Limb (tissue), 2 donors: ENCODE measurements at regions not wholly inside any gene's neighbourhood (a gene's known extent, or its start where the extent isn't known, plus 50 kb on each side); places are given as distances from the start of the nearest gene placed in this dataset.

Source experiments
- DNase-seq, 2 donors: peaks; one replicate each; pipeline ENCODE4 v3.0.0-alpha.2; 2016; ENCODE audit errors: extremely low spot score in 2 of 2

DNA sequence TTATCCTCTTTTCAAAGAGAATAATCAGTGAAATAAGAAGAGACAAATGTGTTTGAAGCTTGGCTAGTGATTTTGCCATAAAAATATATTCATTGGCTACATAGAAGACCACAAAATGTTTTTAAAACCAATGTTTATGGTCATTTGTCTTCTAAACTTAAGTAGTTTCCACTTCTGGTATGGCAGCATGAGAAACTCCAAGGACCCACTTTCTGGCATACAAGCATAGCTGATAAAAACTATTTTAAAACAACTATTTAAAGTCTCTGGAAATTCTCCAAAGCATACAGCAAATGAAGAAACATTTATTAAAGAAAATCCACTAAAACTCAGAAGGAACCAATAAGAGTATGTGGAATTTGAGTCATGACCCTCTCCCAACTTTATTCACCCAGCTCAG, 89.2 kb upstream of the TOMM7 start:
- no peak for DNase-seq

DNA sequence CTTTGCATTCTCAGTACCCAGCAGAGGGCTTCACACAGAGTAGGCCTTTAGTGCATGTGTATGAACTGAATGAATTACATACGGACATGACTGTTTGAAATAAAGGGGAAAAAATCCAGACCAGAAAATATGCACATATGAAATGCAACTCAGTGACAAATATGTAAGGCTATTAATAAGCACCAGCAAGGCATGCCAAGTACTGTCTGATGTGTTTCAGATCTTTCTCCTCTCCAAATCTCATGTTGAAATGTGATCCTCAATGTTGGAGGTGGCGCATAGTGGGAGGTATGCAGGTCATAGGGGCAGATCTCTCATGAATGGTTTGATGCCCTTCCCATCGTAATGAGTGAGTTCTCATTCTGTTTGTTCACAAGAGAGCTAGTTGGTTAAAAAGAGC, 87.3 kb upstream of the TOMM7 start:
- DNase-seq = no peak

DNA sequence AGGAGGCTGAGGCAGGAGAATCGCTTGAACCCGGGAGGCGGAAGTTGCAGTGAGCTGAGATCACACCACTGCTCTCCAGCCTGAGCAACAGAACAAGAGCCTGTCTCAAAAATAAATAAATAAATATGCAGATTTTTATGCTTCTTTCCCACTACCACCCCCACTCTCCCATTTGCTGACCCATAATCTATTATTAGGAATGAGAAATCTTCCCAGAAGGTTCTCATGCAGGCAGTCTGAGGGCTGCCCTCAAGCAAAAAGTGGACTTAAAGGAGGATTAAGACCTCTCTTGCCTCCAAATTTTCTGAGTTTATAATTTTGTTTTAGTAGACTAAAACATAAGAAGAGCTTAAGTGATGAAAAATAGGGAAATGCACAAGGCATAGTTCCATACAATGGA, 85.2 kb upstream of the TOMM7 start:
- DNase-seq = no peak

DNA sequence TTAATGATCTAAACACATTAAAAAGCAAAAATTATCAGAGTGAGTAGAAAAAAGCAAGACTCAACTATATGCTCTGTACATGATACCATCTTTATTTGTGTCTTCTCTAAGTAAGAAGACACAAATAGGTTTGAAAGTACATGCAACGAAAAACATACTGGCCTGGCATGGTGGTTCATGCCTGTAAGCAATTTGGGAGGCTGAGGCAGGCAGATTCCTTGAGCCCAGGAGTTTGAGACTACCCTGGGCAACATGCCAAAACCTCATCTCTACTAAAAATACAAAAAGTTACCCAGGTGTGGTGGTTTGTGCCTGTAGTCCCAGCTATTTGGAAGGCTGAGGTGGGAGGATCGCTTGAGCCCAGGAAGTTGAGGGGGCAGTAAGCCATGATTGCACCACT, 78.1 kb upstream of the TOMM7 start:
- no peak for DNase-seq

DNA sequence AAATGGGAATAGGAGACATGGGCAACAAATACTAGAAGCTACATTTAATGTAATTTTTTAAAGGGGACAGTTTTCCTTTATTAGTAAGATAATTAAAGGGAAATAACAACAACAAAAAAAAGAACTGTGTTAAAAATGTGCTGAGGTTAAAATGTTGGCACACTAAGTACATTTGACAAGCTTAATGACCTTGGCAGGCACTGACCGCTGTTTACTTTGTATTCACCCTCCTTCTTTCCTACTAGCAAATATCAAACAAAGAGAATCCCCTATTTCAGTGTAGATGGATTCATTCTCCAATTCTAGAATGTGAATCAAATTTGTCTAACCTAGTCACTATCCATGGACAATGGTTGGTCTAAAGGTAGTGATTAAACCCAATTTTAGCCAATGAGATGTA, 77.5 kb upstream of the TOMM7 start:
- DNase-seq = no peak

DNA sequence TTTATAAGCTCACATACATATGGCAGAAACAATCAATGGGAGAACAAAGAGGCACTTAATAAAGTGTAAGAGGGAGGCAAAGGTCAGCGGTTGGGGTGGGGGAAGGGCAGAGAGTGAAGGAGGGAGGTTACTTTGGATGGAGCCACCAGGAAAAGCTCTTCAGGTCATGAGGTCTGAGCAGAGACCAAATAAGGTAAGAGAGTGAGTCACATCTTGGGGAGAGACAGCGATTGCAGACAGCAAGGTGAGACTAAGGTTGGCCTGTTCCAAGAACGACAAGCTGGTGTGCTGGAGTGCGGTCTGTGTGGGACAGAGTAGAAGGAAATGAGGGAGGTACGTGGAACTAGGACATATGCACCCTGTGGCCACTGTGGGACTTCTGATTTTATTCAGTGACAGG, 74.3 kb upstream of the TOMM7 start:
- DNase-seq = no peak

DNA sequence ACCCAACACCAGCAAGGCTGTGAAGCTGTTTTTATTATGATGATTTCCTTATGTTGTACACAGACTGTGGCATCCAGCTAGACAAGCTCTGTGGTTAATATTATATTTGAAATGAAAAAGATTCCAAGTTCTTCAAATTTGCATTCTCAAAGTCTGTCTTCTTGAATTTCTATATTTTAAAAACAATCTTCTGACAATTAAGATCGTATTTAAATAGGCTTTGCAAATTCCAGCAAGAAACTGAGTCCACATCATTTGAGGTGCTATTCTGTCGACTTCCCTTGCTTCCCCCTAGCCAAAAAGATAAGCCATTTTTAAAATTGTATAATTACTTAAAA, 73.1 kb upstream of the TOMM7 start:
- no peak for DNase-seq

DNA sequence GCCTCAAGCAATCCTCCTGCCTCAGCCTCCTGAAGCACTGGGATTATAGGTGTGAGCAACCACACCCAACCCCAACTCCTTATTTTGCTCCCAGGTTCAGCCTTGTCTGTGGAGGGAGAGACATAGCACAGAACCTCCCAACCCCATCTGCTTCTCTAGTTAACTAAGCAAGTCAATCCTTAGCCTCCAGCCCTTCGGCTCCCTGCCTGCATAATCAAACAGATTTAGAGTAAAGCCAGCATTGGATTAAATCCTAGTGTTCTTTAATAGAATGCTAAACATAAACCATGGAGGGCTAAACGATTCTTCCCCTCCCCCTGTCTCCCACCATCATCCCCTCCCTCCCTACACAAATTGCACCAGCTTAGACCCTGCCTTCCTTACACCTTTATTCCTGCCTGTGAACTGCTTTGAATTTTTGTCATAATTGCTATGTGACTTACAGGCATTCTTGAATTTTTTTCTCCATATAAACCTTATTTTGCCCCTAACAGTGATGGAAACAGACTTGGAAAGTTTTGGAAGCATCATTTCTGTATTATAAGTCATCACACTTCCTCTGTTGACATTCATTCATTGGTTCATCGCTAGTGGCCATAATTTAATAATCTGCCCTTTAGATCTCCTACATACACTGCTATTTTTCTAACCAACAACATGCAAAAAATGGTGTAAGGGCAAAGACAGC, 72.6 kb upstream of the TOMM7 start:
- DNase-seq = no peak

DNA sequence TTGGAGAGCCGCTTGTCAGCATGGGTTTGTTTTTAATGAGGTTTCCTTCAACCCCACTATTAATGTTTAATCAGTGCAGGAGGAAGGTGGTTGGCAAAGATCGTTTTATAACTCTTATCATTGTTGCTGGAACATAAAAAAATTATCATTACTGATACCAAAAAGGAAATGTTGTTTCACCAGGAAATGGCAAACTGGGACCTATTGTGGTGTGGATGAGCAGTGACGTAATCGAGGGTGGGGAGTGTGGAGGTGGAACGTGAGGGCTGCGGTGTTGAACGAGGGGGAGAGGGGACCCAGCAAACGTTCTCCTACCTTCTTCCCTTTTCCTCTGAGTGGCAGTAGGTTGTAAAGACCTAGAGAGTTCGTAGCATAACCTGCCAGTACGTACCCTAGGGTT, 71.9 kb upstream of the TOMM7 start:
- DNase-seq = no peak

DNA sequence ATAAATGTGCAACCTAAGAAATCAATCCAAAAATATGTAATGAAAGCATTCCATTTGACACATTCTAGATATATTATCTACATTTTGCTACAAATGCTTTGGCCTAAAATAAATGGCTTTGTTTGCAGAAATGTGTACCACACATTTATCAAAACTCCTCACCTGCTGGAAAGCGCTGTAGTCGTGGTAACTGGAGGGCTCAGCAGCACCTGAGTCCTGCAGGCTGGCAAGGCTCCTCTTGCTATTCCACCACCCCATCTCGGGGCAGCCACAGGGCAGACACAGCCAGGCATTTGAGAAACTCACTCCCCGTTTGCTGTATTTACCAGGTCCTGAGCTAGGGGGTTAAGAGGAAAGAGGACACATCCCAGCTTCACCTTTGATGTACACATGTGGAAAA, 68.1 kb upstream of the TOMM7 start:
- no peak for DNase-seq

DNA sequence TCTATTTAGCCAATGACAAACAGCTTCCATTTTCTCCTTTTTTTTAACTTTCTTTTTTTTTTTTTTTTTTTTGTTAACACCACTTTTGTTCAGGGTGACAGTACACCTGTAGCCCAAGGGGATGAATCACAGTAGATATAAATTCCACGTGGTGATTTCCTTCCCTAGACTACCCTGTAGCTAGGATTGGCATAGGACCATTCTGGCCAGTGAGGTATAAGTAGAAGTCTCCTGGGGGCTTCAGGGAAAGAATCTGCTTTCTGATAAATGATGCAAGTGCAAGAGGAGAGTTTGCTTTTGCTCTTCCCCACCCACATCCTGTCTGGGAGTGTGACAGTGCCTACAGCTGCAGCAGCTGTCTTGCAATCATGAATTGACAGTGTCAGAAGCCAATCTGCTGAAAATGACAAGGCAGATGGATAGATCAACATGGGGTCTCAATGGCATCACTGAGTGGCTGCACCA, 63.2 kb upstream of the TOMM7 start:
- no peak for DNase-seq

DNA sequence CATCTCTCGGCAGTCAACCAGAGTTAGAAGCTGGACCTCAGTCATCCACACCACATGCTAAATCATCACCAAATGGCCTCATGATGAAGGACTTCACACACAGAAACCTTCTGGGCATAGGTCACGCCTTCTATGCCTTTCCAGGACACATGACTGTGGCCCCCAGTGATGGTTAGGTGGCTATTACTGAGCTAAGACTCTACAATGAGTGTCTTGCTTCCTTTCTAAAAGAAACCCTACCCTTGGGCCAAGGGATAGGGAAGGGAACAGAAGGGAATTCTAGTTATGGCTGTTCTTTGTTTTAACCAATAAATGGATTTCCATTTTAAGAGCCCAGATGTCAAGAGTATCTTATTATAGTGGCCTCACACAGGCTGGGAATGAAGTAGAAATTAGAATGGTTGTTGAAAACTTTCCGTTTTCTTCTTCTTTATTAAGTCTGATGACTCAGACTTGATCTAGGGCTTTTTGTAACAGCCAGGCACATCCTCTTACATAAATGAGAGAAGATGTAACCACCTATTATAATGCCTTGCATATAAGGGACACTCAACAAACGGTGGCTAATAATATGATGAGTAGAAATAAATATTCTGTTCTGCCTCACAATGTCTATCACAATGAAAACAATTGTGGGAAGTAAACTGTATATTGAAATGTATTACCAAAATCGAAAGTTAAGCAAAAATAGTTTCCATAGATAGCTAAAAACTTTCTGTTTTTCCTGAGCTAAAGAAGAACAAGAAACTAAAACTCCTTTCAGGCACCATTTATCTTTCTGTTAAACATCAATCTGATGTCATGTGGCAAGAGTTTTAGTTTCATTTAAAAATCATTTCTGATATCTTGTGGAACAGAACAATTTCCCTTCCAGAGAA, 62.5 kb upstream of the TOMM7 start:
- no peak for DNase-seq

DNA sequence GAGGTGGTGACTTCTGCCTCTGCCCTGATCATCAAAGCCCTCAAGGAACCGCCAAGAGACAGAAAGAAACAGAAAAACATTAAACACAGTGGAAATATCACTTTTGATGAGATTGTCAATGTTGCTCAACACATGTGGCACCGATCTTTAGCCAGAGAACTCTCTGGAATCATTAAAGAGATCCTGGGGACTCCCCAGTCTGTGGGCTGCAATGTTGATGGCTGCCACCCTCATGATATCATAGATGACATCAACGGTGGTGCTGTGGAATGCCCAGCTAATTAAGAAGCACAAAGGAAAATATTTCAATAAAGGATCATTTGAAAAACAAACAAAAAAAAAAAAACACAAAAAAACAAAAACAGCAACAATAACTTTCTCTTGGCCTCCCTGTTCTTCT, 59.5 kb upstream of the TOMM7 start:
- no peak for DNase-seq

DNA sequence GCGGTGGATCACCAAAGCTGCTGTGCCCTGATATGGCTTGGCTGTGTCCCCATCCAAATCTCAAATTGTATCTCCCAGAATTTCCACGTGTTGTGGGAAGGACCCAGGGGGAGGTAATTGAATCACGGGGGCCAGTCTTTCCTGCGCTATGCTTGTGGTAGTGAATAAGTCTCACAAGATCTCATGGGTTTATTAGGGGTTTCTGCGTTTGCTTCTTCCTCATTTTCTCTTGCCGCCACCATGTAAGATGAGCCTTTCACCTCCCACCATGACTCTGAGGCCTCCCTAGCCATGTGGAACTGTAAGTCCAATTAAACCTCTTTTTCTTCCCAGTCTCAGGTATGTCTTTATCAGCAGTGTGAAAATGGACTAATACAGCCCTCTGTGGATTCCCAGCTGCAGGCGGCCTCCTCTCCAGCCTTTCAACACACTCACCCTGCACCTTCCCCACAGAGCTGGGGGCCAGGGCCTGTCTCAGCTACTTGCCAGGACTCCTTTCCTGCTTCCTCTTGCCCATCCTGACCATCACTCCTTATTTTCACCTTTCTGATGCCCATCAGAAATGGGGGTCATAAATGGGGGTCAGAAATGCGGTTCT, 57.2 kb upstream of the TOMM7 start:
- DNase-seq = no peak

DNA sequence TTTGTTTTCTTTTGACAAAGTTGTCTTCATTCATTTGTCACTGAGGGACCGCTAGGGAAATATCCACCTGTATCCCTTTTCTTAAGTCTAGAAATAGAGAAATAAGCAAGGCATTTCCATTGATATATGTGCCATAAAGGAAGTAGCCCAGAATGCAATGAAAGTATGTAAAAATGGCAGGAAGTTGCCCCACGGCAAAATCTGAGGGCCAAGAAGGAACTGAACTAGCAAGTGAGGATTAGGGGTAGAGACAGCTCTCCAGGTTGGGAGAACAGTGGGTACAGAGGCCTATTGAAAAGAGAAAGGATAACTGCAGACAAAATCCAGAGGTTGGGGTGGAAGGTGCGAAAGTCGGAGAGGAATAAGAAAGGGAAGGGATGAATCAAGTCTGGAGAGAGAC, 56.6 kb upstream of the TOMM7 start:
- no peak for DNase-seq

DNA sequence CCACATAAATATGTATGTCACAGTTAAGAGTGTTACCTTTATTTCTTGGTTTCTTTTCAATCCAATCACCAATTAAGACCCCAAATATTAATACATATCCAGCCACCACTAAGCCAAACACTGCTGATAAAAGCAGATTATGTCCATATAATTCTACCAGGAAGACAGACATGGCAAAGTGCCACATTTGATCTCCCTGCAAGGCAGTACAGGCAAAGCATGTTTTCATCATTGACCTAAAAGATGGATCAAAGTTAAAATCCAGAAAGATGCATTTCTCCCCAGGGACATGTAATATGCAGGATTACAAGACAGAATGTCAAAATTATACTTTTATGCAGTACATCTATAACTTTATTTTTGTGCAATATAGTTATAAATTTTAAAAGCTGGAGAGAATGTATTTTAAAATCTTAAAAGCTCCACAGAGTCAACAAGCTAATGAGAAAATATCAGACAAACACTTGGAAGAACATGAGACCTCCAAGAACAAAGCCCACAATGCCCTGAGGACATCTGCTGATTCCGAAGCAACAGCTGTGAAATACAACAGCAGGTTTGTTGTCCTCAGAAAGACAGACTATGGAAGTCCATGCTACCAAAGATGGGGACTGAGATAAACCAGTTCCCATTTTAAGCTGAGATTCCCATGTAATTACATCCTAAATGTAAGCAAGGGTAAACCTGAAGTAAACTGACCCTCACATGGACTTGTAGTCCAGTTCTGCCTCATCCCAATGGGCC, 54.5 kb upstream of the TOMM7 start:
- DNase-seq = no peak

DNA sequence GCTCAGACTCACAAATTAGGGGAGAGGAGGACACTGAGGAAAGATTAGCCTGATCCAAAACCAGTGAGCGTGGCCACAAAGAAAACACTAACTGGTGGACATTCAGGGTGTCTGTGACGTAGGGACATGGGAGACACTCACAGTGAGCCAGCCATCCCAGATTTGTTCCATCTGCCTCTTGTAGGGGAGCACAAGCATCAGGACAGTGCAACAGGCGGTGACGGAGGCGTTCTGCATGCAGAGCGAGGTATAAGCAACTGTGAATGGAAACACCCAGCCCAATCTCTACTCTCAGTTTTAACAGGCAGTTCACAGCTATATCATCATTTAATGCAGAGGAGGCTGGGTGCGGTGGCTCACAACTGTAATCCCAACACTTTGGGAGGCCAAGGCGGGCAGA, 52.8 kb upstream of the TOMM7 start:
- no peak for DNase-seq

DNA sequence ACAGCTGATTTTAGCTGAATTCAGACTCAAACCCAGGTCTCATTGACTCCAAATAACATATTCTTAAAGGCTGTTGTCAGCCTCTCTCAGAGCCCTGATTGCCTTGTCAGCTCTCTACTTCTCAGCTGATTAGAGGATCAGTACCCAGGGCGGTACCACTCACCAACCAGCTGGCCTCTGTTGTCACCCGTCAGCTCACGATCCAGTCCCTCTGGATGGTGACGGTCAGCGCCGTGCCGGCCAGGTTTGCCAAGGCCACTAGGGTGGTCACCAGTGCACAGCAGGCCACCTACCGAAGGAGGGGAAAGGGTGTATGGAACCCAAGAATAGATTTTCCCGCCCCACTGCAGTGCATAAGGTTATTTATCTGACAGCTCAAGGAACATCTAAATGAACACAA, 52.3 kb upstream of the TOMM7 start:
- DNase-seq = no peak
